GM23248 (cell line): ENCODE measurements at regions not wholly inside any gene's neighbourhood (a gene's known extent, or its start where the extent isn't known, plus 50 kb on each side); places are given as distances from the start of the nearest gene placed in this dataset.

Experiments used
- DNase-seq: peaks from one replicate; pipeline ENCODE4 v3.0.0-alpha.2; 2015
- H2AFZ ChIP-seq: fragments of 200-600 bp; sonication (generic); 2 replicates; pipeline ENCODE4 v1.6.1; 2016; ENCODE audit warnings: antibody characterized with exemption
- H3F3A ChIP-seq: fragments of 200-600 bp; sonication (generic); 2 replicates; pipeline ENCODE4 v1.6.1; 2016; ENCODE audit warnings: mild to moderate bottlenecking, antibody characterized with exemption, mixed run types; ENCODE audit not compliant: insufficient read depth
- H3K27ac ChIP-seq: fragments of 200-600 bp; sonication (generic); 2 replicates; pipeline ENCODE4 v1.5.1; 2016; ENCODE audit warnings: mild to moderate bottlenecking
- H3K27me3 ChIP-seq: fragments of 200-600 bp; sonication (generic); replicated peaks from 2 replicates; pipeline ENCODE4 v1.6.1; 2016; ENCODE audit warnings: mild to moderate bottlenecking; ENCODE audit not compliant: insufficient read depth
- H3K36me3 ChIP-seq: fragments of 200-600 bp; sonication (generic); 2 replicates; pipeline ENCODE4 v1.6.1; 2016; ENCODE audit warnings: low read depth, mild to moderate bottlenecking
- H3K4me1 ChIP-seq: fragments of 200-600 bp; sonication (generic); 2 replicates; pipeline ENCODE4 v1.6.1; 2016; ENCODE audit warnings: mild to moderate bottlenecking; ENCODE audit not compliant: insufficient read depth
- H3K4me2 ChIP-seq: fragments of 200-600 bp; sonication (generic); one replicate; pipeline ENCODE4 v1.6.1; 2016; ENCODE audit warnings: mild to moderate bottlenecking; ENCODE audit not compliant: unreplicated experiment
- H3K4me3 ChIP-seq: fragments of 200-600 bp; sonication (generic); 2 replicates; pipeline ENCODE4 v1.5.1; 2016; ENCODE audit warnings: mild to moderate bottlenecking
- H3K79me2 ChIP-seq: fragments of 200-600 bp; sonication (generic); 2 replicates; pipeline ENCODE4 v1.6.1; 2016; ENCODE audit warnings: mild to moderate bottlenecking; ENCODE audit not compliant: insufficient read depth
- H3K9ac ChIP-seq: fragments of 200-600 bp; sonication (generic); 2 replicates; pipeline ENCODE4 v1.6.1; 2016; ENCODE audit warnings: mild to moderate bottlenecking
- H3K9me2 ChIP-seq: fragments of 200-600 bp; sonication (generic); 2 replicates; pipeline ENCODE4 v1.6.1; 2016; ENCODE audit warnings: mixed run types, mild to moderate bottlenecking, moderate library complexity; ENCODE audit not compliant: insufficient read depth
- H3K9me3 ChIP-seq: fragments of 200-600 bp; sonication (generic); one replicate; pipeline ENCODE4 v1.6.1; 2017; ENCODE audit warnings: low read depth
- H4K20me1 ChIP-seq: fragments of 200-600 bp; sonication (generic); 2 replicates; pipeline ENCODE4 v1.6.0; 2016; ENCODE audit not compliant: insufficient read depth
- EZH2 ChIP-seq: fragments of 200-600 bp; sonication (generic); IDR thresholded peaks from 2 replicates; pipeline ENCODE4 v1.6.1; 2018; ENCODE audit warnings: antibody characterized with exemption, mild to moderate bottlenecking; ENCODE audit not compliant: insufficient read depth, poor library complexity, severe bottlenecking
- EZH2phosphoT487 ChIP-seq: fragments of 200-600 bp; sonication (generic); IDR thresholded peaks from 2 replicates; pipeline ENCODE4 v1.6.1; 2018; ENCODE audit warnings: antibody characterized with exemption, moderate library complexity, mild to moderate bottlenecking, low read depth; ENCODE audit not compliant: insufficient read depth
- WGBS, 2 experiments: methylation state at CpG; one replicate each; pipeline ENCODE4 v1.1.6; 2015 to 2017; ENCODE audit warnings: low lambda C conversion rate in 2 of 2, low coverage in 1 of 2; ENCODE audit errors: missing lambda C conversion rate in 2 of 2; 5-methylcytosine and 5-hydroxymethylcytosine counted together
- in situ Hi-C: fragments of 300-500 bp; cut with MboI; formaldehyde crosslinking; loops from 2 replicates; pipeline ENCODE4 v1.15.0; 2020

DNA sequence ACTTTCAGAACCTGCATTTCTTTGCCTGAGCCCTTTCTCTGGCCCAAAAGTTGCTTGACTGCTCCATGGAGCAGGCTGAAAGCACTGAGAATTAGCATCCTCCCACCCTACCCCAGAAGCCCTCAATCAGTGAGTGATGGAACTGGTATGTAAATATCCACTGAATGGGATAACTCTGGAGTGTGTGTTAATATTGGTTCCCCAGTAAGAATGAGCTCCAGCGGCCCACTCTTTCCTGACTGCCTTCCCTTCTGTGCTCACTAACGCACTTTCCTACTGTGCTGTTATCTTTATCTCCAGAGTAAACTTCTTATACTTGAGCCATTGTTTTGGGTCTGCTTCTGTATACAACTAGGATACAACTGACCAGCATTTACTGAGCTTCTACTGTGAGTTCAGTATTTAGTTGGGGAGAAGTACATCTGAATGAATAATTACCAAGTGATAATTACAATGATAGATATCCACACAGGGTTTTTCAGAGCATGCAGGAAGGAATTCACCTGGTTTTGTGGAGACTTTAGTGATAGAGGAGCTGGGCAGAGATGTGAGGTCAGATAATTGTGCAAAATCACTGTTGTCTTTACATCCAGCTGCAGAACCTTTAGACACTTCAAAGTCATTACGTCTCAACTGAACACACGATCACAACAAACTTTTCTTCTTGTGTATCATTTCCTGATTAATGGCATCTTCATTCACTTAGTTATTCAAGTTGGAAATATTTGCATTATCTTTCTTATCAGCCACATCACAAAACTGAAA, 149.2 kb upstream of the BTG1 start:
- H3K27ac ChIP-seq = peak overlapping the region; percentile 17
- H3K4me3 ChIP-seq = no peak overlapping the region
- no peaks in the 10 kb centered on the region for H3K27me3 ChIP-seq
- no peaks in the 10 kb centered on the region for H3K79me2 ChIP-seq
- TF ChIP-seq EZH2 = no peak
- TF ChIP-seq EZH2phosphoT487 = no peak
- no peak overlapping the region for H2AFZ ChIP-seq
- peak; percentile 37 for DNase-seq
- H3F3A ChIP-seq = peaks cover 46% of the 10 kb centered on the region
- H3K9me2 ChIP-seq = no peaks in the 10 kb centered on the region
- WGBS, 2 experiments = 90 to 92% methylated on average over 4 of the region's 4 CpGs
- H4K20me1 ChIP-seq = no peaks in the 10 kb centered on the region
- no peaks in the 10 kb centered on the region for H3K9me3 ChIP-seq
- no peaks in the 10 kb centered on the region for H3K36me3 ChIP-seq
- in situ Hi-C loops = no loop called here
- no peak overlapping the region for H3K9ac ChIP-seq
- H3K4me1 ChIP-seq = peaks cover 54% of the 10 kb centered on the region
- H3K4me2 ChIP-seq = no peak overlapping the region

DNA sequence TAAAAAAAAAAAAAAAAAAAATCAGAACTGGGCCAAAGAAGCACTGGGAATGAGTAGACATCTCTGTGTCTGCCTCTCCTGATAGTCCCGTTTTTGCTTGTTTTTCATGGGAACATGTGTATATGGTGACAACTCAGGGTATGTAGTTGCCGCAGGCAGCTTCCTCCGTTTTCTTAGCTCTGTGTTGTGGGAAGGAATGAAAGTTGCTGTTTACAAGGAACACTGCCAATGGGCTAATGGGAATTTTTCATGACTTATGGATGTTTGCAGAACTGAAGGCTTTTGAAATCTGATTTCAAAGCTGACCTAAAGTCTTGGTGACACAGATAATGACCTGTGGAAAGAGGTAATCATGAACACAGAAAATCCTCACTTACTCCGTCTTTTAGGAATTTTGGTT, 146.4 kb upstream of the BTG1 start:
- Histone ChIP-seq H3K4me1 (peaks cover 44% of the 10 kb centered on the region), H3K9me2 (no peaks in the 10 kb centered on the region), H3K79me2 (no peaks in the 10 kb centered on the region), H3K27ac (no peak overlapping the region), H4K20me1 (no peaks in the 10 kb centered on the region), H3K4me2 (no peak overlapping the region), H3K9me3 (no peaks in the 10 kb centered on the region), H3F3A (peaks cover 34% of the 10 kb centered on the region), H3K4me3 (no peak overlapping the region), H3K27me3 (no peaks in the 10 kb centered on the region), H2AFZ (no peak overlapping the region), H3K9ac (no peak overlapping the region), H3K36me3 (no peaks in the 10 kb centered on the region)
- no peak for DNase-seq
- in situ Hi-C loops = no loop called here
- WGBS, 2 experiments = 90 to 91% methylated on average over 4 of the region's 4 CpGs
- no peak for TF ChIP-seq EZH2

DNA sequence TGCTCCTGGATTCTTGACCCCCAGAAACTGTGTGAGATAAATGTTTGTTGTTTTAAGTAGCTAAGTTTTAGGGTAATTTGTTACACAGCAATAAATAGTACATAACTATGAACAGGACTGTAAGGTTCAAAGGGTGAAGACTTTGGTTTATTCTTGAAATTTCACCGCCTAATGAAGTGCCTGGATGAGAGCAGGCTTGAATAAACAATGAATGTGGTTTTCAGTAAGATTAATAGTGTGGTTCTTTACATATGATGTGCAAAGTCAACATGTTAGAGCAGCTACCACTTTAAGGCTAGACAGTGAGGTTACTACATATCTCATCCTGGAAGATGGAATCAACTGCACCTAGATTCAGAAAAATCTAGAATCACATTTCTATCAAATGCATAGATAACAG, 145.2 kb upstream of the BTG1 start:
- Histone ChIP-seq H3K9ac (no peak overlapping the region), H3K27ac (peak overlapping the region; percentile 55), H3F3A (peaks cover 34% of the 10 kb centered on the region), H3K36me3 (no peaks in the 10 kb centered on the region), H3K4me3 (no peak overlapping the region), H3K79me2 (no peaks in the 10 kb centered on the region), H3K4me2 (peak overlapping the region; percentile 43), H2AFZ (peak overlapping the region; percentile 44; the same call in 1 of the 2 replicates), H3K27me3 (no peaks in the 10 kb centered on the region), H3K9me2 (no peaks in the 10 kb centered on the region), H3K4me1 (peaks cover 38% of the 10 kb centered on the region), H4K20me1 (no peaks in the 10 kb centered on the region), H3K9me3 (no peaks in the 10 kb centered on the region)
- TF ChIP-seq EZH2phosphoT487 = no peak
- TF ChIP-seq EZH2 = no peak
- no peak for DNase-seq
- in situ Hi-C loops = no loop called here
- WGBS, 2 experiments = 94 to 100% methylated on average over 1 of the region's 1 CpG

DNA sequence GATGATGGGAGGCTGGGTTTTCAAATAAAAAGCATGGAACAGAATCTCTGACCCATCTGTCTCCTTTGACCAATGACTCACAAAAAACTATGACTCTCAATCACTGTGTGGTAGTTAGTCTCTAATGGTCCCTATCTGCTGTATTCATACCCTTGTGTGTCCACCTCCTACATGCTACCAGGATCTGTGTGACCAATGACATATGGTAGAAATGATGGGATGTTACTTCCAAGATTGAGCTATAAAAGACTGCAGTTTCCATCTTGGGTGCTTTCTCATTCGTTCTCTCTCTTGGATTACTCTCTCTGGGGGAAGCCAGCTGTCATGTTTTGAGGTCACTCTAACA, 144.7 kb upstream of the BTG1 start:
- 25 to 48% methylated on average over 1 of the region's 1 CpG for WGBS, 2 experiments
- H3F3A ChIP-seq = peaks cover 34% of the 10 kb centered on the region
- H4K20me1 ChIP-seq = no peaks in the 10 kb centered on the region
- H3K27me3 ChIP-seq = no peaks in the 10 kb centered on the region
- peak overlapping the region; percentile 43 for H3K4me2 ChIP-seq
- peaks cover 33% of the 10 kb centered on the region for H3K4me1 ChIP-seq
- peak; percentile 66 for DNase-seq
- peak overlapping the region; percentile 55 for H3K27ac ChIP-seq
- no peaks in the 10 kb centered on the region for H3K9me3 ChIP-seq
- TF ChIP-seq EZH2phosphoT487 = no peak
- TF ChIP-seq EZH2 = no peak
- H3K36me3 ChIP-seq = no peaks in the 10 kb centered on the region
- H3K79me2 ChIP-seq = no peaks in the 10 kb centered on the region
- peak overlapping the region; percentile 44; the same call in 1 of the 2 replicates for H2AFZ ChIP-seq
- peak overlapping the region; percentile 12; the same call in 1 of the 2 replicates for H3K4me3 ChIP-seq
- H3K9me2 ChIP-seq = no peaks in the 10 kb centered on the region
- in situ Hi-C loops = no loop called here
- H3K9ac ChIP-seq = no peak overlapping the region
